OCI-LY1 (cell line): ENCODE measurements at regions not wholly inside any gene's neighbourhood (a gene's known extent, or its start where the extent isn't known, plus 50 kb on each side); places are given as distances from the start of the nearest gene placed in this dataset.

Experiments used
- EZH2 ChIP-seq: fragments of 200-600 bp; sonication (generic), shearing (Covaris generic); IDR thresholded peaks from 2 replicates; pipeline ENCODE4 v1.8.0; 2017; ENCODE audit warnings: borderline replicate concordance, mixed run types, mild to moderate bottlenecking, antibody characterized with exemption, low read length, moderate library complexity, mixed read lengths
- TF ChIP-seq, protein P1 (sequence below): fragments of 200-600 bp; sonication (generic), shearing (Covaris generic); IDR thresholded peaks from 2 replicates; pipeline ENCODE4 v1.5.1; 2017; ENCODE audit warnings: mild to moderate bottlenecking, antibody characterized with exemption, low read length, moderate library complexity, mixed read lengths

DNA sequence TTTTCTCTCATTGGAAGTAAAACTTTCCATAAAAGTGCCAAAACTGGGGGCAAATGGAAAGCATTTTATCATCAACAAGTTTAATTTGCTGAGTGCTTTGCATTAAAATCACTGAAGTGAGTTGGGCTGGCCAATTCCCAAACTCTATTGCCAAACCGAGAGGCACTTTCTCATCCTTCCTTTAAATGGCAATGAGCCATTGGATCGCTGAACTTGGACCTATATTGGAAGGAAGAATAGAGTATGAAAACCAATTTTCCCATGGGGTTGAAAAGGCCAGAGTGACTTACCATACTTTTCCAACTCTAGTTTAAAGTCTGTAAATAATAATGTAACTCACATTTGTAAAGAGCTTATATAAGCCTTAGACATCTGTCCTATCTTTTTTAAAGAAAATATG, 189.1 kb upstream of the C1orf87 start:
- TF ChIP-seq, protein P1, sequence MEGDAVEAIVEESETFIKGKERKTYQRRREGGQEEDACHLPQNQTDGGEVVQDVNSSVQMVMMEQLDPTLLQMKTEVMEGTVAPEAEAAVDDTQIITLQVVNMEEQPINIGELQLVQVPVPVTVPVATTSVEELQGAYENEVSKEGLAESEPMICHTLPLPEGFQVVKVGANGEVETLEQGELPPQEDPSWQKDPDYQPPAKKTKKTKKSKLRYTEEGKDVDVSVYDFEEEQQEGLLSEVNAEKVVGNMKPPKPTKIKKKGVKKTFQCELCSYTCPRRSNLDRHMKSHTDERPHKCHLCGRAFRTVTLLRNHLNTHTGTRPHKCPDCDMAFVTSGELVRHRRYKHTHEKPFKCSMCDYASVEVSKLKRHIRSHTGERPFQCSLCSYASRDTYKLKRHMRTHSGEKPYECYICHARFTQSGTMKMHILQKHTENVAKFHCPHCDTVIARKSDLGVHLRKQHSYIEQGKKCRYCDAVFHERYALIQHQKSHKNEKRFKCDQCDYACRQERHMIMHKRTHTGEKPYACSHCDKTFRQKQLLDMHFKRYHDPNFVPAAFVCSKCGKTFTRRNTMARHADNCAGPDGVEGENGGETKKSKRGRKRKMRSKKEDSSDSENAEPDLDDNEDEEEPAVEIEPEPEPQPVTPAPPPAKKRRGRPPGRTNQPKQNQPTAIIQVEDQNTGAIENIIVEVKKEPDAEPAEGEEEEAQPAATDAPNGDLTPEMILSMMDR: no peak
- no peak for TF ChIP-seq EZH2
